GM18861 (cell line): ENCODE measurements at regions not wholly inside any gene's neighbourhood (a gene's known extent, or its start where the extent isn't known, plus 50 kb on each side); places are given as distances from the start of the nearest gene placed in this dataset.
"Not testable (repeated sequence)": the region's sequence is repeated elsewhere in the genome, so short reads cannot be mapped to it uniquely, and the experiment has no call there.

Source experiments
- ATAC-seq: cut with Tn5 transposase; IDR thresholded peaks from one replicate; pipeline ENCODE4 v1.9.1; 2021; ENCODE audit not compliant: unreplicated experiment

GRCh38 chr2:35962585-35963146 lies 392.9 kb upstream of the CRIM1 start:
- no peak for ATAC-seq

GRCh38 chr2:35960596-35960995 lies 395.0 kb upstream of the CRIM1 start:
- ATAC-seq = no peak

DNA sequence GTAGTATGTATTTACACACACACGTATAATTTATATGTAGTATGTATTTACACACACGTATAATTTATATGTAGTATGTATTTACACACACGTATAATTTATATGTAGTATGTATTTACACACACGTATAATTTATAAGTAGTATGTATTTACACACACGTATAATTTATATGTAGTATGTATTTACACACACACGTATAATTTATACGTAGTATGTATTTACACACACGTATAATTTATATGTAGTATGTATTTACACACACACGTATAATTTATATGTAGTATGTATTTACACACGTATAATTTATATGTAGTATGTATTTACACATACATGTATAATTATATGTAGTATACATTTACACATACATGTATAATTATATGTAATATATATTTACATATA lies 398.5 kb upstream of the CRIM1 start:
- not testable (repeated sequence) for ATAC-seq

GRCh38 chr2:35946478-35946877 lies 409.1 kb upstream of the CRIM1 start:
- no peak for ATAC-seq

GRCh38 chr2:35938838-35939237 lies 416.7 kb upstream of the CRIM1 start:
- no peak for ATAC-seq

DNA sequence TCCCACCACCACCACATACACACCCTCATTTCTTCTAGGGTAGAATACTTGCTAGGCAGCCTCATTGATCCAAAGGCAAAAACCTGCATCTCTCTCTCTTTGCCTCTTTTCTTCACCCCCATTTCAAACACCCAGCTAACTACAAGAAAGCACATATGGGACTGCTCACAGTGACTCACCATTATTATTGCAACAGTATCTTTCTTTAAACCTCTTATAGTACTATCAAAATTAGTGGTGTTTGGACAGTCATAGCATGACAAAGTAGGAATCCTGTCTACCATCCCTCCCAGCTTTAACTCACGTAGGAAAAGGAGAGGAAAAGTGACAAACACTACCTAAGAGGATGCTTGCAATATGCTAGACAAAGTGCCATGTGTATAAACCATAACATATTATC lies 422.5 kb upstream of the CRIM1 start:
- ATAC-seq = no peak

DNA sequence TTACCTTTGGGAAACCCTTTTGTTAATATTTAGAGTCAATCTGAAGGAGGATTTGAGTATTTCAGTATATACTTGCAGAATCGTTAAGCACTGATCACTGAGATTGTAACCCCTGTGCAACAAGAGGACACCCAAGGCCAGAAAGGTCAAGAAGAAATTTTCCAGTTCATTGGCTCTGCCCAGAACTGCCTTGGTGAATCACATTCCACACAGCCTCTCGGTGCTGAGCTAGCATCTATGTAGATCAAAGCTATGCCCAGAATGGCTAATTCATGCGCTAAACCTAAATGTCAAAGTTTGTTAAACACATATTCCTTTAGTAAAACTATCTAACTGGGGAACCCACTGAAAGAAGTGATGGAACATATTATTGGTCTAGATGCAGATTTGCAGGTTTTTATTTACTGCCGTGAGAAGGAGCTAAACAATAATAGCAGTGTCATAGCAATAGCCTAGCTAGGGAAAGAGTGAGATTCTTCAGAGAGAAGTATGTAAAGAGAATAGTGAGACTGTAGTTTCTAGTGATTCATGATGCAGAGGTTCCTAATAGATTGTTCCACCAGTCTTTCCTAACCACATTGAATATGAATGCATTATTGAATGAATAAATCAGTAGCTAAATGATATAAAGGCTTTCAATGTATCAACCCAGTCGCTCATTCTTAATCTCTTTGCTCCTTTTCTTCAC lies 423.2 kb upstream of the CRIM1 start:
- ATAC-seq = no peak

DNA sequence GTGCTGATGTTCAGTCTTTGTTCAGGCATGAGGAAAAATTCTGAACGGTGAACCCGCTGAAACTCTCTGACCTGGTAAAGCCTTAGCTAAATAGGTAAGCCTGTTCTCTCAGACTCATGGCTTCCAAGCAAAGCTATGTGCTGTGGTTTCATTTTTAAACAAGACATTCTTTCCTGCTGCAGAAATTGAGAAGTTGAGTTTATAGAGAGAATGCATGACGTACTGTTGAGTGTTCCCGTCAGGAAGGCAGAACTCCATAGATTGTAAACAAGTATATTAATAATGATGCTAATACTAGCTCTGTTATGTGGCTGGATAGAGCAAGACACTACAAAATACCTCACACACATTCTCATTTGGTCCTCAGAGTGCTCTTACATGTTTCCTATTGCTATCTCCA lies 424.0 kb upstream of the CRIM1 start:
- no peak for ATAC-seq

- ATAC-seq = no peak
Observed at GRCh38 chr2:35931115-35931514, 424.5 kb upstream of the CRIM1 start.

GRCh38 chr2:35929551-35929950 lies 426.0 kb upstream of the CRIM1 start:
- no peak for ATAC-seq

DNA sequence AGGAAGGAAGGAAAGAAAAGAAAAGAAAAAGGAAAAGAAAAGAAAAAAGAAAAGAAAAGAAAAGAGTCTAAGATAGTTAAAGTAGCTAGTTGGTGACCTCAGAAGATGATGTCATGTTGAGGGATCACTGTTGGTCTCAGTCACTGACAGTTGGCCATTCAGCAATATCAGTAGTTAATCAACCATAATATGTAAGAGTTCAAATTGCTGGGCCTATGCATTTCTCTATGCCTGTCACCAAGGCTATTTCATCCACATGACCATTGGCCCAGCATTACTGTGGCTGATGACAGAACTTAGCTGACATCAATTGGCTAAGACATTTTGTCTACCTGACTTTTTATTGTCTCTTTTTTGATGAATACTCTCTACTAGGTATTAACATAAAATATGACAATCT lies 435.5 kb upstream of the CRIM1 start:
- no peak for ATAC-seq

- ATAC-seq = no peak
Observed at GRCh38 chr2:35915261-35915660, 440.3 kb upstream of the CRIM1 start.

- ATAC-seq = no peak
Observed at GRCh38 chr2:35891936-35892335, 463.6 kb upstream of the CRIM1 start.

DNA sequence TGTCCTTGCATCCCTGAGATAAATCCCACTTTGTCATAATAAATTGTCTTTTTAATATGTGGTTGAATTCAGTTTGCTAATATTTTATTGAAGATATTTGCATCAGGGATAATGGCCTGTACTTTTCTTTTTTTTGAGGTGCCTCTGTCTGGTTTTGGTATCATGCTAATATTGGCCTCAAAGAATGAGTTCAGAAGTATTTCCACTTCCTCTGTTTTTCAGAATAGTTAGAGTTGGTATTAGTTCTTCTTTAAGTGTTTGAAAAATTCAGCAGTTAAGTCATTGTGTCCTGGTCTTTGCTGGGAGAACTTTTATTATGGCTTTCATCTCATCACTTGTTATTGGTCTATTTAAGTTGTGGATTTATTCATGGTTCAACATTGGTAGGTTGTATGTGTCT lies 464.1 kb upstream of the CRIM1 start:
- ATAC-seq = no peak

DNA sequence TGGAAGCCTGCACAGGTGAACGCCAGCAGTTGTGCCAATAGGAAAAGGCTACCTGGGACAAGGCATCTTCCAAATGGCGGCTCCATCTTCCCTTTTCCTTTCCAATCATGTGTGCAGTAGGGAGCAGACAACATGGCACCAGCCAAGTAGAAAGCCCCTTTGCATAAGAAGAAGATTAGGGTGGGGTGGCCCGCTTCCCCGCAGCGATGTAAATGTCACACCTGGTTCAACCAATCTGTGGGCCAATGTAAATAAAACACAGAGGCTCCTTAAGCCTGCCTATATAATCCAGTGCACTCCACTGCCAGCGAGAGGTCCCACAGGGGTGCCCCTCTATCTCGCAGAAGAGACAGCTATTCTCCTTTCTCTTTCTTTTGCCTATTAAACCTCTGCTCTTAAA lies 468.4 kb upstream of the CRIM1 start:
- ATAC-seq = no peak

DNA sequence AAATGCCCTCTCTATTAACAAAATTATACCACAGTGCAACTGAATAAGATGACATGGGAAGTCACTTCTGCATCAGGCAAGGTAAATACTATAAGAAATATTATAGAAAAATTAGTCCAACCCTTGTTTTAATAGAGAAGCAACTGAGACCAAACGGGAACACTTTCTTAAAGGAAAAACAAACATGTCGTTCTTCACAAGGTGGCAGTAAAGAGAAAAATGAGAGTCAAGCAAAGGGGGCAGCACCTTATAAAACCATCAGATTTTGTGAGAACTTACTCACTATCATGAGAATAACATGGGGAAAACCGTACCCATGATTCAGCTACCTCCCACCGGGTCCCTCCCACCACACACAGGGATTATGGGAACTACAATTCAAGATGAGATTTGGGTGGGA lies 481.7 kb upstream of the CRIM1 start:
- ATAC-seq = no peak

DNA sequence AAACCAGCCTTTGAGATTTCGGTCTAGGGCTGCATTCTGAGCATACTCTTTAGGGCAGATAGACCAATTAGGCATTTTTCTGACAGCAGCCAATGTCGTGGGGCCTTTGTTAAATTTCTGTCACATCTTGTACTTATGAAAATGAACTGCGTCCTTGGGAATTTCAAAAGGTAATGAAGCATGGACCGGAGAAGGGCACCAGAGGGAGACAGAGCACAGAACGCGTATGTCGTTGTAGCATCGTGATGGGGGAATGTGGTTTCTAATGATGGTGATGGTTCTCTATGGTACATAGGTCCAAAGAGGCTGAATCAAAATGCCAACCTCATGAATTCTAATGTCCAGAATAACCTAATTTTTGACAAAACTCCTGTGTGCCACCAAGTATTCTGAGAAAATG lies 483.9 kb upstream of the CRIM1 start:
- no peak for ATAC-seq

GRCh38 chr2:35870713-35871112 lies 484.9 kb upstream of the CRIM1 start:
- no peak for ATAC-seq

DNA sequence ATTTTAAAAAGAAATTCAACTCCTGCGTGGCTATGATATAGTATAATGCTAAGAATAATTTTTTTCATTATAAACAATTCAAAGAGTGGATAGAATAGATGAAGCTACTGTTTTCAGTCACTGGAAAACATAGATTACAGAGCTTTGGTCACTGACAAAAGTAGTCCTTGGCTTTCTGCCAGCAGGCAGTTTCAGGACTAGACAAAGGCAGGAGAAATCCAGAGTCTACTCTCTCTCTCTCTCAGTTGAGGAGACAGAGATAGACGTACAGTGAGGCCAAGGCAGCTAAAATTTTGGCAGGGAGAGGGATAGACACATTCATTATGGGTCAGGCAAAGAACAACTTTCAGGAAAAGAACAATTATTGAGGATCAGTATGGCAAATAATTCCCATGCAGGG lies 491.4 kb upstream of the CRIM1 start:
- ATAC-seq = no peak

DNA sequence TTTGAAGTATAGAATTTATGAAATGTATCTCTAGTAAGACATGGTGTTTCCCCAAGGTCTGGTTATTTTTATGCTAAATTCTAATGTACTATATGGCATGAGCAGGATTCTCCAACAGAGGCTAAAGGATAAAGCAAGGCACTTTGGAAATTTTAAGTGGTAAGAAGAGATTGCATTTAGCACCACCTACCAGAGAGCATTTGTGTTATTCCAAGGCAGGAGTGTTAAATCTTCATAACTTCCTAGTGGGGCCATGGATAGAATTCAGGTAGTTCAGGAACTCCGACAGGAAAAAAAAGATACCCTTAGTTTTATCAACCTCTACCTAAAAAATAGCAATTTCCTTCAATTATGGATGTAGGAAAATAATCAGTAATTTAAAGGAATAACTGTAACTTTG lies 497.4 kb upstream of the CRIM1 start:
- no peak for ATAC-seq

DNA sequence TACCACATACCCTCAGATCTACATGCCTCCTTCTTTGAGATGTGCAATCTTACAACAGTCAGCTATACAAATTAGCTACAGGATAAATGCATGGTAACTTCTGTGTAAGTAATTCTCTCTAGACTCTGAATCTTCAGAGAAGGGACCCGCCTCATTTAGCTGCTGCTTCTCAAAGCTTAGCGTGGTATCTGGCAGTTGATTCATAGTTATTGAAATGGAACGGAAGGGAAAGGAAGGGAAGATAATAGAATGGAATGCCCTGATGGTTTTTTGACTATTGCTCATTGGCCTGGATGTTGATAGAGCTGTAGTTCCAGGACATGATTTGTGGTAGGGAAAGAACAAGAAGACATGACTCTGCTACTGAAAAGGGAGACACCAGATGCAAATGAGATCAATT lies 498.1 kb upstream of the CRIM1 start:
- no peak for ATAC-seq

DNA sequence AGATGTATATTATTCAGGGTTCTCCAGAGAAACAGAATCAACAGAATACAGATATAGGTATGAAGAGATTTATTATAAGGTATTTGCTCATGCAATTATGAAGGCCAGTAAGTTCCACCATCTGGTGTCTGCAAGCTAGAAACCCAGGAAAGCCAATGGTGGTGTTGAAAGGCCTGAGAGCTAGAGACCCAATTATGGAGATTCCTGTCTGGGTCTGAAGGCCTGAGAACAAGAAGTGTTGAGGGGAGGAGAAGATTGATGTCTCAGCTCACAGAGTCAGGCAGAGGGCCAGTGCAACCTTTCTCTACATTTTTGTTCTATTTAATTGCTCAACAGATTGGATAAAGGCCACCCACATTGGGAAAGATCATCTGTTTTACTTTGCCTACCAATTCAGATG lies 524.2 kb upstream of the CRIM1 start:
- no peak for ATAC-seq

DNA sequence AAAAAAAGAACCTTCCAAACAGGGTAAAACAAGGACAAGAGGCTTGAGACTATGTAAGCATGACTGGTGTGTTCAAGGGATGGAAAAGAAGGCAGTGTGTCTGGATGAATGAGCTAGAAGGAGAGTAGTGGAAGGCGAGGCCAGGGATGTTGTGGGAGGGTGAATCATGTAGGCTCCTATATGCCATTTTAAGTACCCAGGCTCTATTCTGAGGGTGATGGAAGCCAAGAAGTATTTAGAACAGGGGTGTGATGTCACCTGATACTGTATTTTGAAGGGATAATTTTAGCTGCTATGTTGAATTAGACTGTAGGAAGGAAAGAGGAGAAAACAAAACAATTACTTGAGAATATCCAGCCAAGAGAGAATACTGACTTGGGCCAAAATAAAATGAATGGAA lies 524.7 kb upstream of the CRIM1 start:
- ATAC-seq = no peak
